GM12892 (cell line): ENCODE measurements at regions not wholly inside any gene's neighbourhood (a gene's known extent, or its start where the extent isn't known, plus 50 kb on each side); places are given as distances from the start of the nearest gene placed in this dataset.

Source experiments
- POLR2A ChIP-seq: IDR thresholded peaks from 2 replicates; pipeline ENCODE4 v1.6.1; 2011; ENCODE audit warnings: low read depth, low read length, control low read depth
- POLR2AphosphoS5 ChIP-seq: IDR thresholded peaks from 2 replicates; pipeline ENCODE4 v1.6.1; 2011; ENCODE audit warnings: low read depth, low read length, control low read depth
- TAF1 ChIP-seq: IDR thresholded peaks from 2 replicates; pipeline ENCODE4 v1.6.1; 2011; ENCODE audit warnings: low read depth, mild to moderate bottlenecking, control low read depth, low read length, borderline replicate concordance

- no peak for TF ChIP-seq POLR2AphosphoS5
- no peak for TF ChIP-seq TAF1
- TF ChIP-seq POLR2A: no peak
These were observed 746.2 kb downstream of the TUSC7 start for GRCh38 chr3:117455782-117456181.
